ENCODE measurements at regions not wholly inside any gene's neighbourhood (a gene's known extent, or its start where the extent isn't known, plus 50 kb on each side); places are given as distances from the start of the nearest gene placed in this dataset.

- no peak for TF ChIP-seq POLR2A (IDR thresholded peaks at IDR 0.05; ENCODE audit: low read depth)
- TF ChIP-seq, protein P1, sequence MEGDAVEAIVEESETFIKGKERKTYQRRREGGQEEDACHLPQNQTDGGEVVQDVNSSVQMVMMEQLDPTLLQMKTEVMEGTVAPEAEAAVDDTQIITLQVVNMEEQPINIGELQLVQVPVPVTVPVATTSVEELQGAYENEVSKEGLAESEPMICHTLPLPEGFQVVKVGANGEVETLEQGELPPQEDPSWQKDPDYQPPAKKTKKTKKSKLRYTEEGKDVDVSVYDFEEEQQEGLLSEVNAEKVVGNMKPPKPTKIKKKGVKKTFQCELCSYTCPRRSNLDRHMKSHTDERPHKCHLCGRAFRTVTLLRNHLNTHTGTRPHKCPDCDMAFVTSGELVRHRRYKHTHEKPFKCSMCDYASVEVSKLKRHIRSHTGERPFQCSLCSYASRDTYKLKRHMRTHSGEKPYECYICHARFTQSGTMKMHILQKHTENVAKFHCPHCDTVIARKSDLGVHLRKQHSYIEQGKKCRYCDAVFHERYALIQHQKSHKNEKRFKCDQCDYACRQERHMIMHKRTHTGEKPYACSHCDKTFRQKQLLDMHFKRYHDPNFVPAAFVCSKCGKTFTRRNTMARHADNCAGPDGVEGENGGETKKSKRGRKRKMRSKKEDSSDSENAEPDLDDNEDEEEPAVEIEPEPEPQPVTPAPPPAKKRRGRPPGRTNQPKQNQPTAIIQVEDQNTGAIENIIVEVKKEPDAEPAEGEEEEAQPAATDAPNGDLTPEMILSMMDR (IDR thresholded peaks at IDR 0.05), result no peak
- no peak for TF ChIP-seq POLR2AphosphoS5 (IDR thresholded peaks at IDR 0.05)
These were observed 56.5 kb upstream of the AMPD3 start for GRCh38 chr11:10398525-10398924.
